GM11168 (cell line): ENCODE measurements at regions not wholly inside any gene's neighbourhood (a gene's known extent, or its start where the extent isn't known, plus 50 kb on each side); places are given as distances from the start of the nearest gene placed in this dataset.
"Not testable (repeated sequence)": the region's sequence is repeated elsewhere in the genome, so short reads cannot be mapped to it uniquely, and the experiment has no call there.

Experiments used
- in situ Hi-C: fragments of 300-500 bp; cut with MboI; formaldehyde crosslinking; loops from one replicate; pipeline ENCODE4 v1.12.0; 2022; ENCODE audit warnings: low sequenced_read_pairs; ENCODE audit not compliant: unreplicated experiment

GRCh38 chr2:128413014-128413717 lies 94.5 kb upstream of the HS6ST1 start:
- in situ Hi-C loops: no loop called here

- in situ Hi-C loops: no loop called here
Observed at GRCh38 chr2:128413718-128414341, 95.2 kb upstream of the HS6ST1 start.

GRCh38 chr2:128414351-128414750 lies 95.7 kb upstream of the HS6ST1 start:
- in situ Hi-C loops: no loop called here

GRCh38 chr2:128414946-128415778 lies 96.5 kb upstream of the HS6ST1 start:
- in situ Hi-C loops: no loop called here

GRCh38 chr2:128415779-128416061 lies 97.1 kb upstream of the HS6ST1 start:
- in situ Hi-C loops: no loop called here

- in situ Hi-C loops: no loop called here
Observed at GRCh38 chr2:128416109-128416785, 97.6 kb upstream of the HS6ST1 start.

GRCh38 chr2:128416806-128417205 lies 98.1 kb upstream of the HS6ST1 start:
- in situ Hi-C loops: no loop called here

GRCh38 chr2:128417264-128417663 lies 98.6 kb upstream of the HS6ST1 start:
- in situ Hi-C loops: not testable (repeated sequence)

- in situ Hi-C loops: no loop called here
Observed at GRCh38 chr2:128420131-128420530, 101.5 kb upstream of the HS6ST1 start.

GRCh38 chr2:128420776-128421175 lies 102.1 kb upstream of the HS6ST1 start:
- in situ Hi-C loops: no loop called here

GRCh38 chr2:128421286-128421685 lies 102.6 kb upstream of the HS6ST1 start:
- in situ Hi-C loops: no loop called here

GRCh38 chr2:128421861-128422311 lies 103.2 kb upstream of the HS6ST1 start:
- in situ Hi-C loops: no loop called here

GRCh38 chr2:128422571-128422970 lies 103.9 kb upstream of the HS6ST1 start:
- in situ Hi-C loops: no loop called here

GRCh38 chr2:128423788-128424165 lies 105.1 kb upstream of the HS6ST1 start:
- in situ Hi-C loops: no loop called here

- in situ Hi-C loops: no loop called here
Observed at GRCh38 chr2:128424406-128425171, 105.9 kb upstream of the HS6ST1 start.

GRCh38 chr2:128425216-128425615 lies 106.5 kb upstream of the HS6ST1 start:
- in situ Hi-C loops: no loop called here

GRCh38 chr2:128425731-128426620 lies 107.3 kb upstream of the HS6ST1 start:
- in situ Hi-C loops: no loop called here

- in situ Hi-C loops: no loop called here
Observed at GRCh38 chr2:128427413-128427755, 108.7 kb upstream of the HS6ST1 start.

- in situ Hi-C loops: no loop called here
Observed at GRCh38 chr2:128428415-128428814, 109.7 kb upstream of the HS6ST1 start.
